ENCODE measurements at regions not wholly inside any gene's neighbourhood (a gene's known extent, or its start where the extent isn't known, plus 50 kb on each side); places are given as distances from the start of the nearest gene placed in this dataset.

DNA sequence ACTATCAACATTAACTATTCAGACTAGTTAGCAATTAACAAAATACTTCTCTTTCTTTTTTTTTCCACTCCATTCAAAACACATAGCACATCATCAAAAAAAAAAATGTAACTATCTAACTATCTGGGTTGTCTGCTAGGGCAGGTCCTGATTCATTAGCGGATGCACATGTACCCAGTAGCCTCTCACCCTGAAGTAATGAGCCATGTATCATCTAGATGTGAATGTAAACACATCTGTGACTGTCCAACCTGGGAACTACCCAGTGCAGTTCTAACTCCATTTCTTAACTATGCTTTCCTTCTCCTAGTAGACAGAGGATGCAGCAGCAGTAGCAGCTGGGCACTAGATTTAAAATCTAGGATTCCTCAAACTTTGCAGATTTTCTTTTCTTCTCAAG, 183.1 kb upstream of the PIK3C3 start:
- no peaks in the 10 kb centered on the region for H3K27me3 ChIP-seq (ENCODE audit: control insufficient read depth in 4 of 4, insufficient read depth in 4 of 4, low read length in 3 of 4)
- H3K4me1 ChIP-seq (ENCODE audit: control insufficient read depth in 4 of 4, insufficient read depth in 4 of 4, low read length in 3 of 4) = no peaks in the 10 kb centered on the region
- TF ChIP-seq JUND (IDR thresholded peaks at IDR 0.05) (no peak), GABPA (IDR thresholded peaks at IDR 0.05 in 1 of 2, conservative IDR thresholded peaks at IDR 0.05 in 1 of 2) (no peak), NR2F2 (IDR thresholded peaks at IDR 0.05) (no peak), RXRA (IDR thresholded peaks at IDR 0.05) (no peak), YY1 (IDR thresholded peaks at IDR 0.05) (no peak), HNF4A (conservative IDR thresholded peaks at IDR 0.05) (no peak), EGR1 (IDR thresholded peaks at IDR 0.05; ENCODE audit: low read depth in 2 of 2) (no peak)
- TF ChIP-seq, protein P1, sequence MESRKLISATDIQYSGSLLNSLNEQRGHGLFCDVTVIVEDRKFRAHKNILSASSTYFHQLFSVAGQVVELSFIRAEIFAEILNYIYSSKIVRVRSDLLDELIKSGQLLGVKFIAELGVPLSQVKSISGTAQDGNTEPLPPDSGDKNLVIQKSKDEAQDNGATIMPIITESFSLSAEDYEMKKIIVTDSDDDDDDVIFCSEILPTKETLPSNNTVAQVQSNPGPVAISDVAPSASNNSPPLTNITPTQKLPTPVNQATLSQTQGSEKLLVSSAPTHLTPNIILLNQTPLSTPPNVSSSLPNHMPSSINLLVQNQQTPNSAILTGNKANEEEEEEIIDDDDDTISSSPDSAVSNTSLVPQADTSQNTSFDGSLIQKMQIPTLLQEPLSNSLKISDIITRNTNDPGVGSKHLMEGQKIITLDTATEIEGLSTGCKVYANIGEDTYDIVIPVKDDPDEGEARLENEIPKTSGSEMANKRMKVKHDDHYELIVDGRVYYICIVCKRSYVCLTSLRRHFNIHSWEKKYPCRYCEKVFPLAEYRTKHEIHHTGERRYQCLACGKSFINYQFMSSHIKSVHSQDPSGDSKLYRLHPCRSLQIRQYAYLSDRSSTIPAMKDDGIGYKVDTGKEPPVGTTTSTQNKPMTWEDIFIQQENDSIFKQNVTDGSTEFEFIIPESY (IDR thresholded peaks at IDR 0.05) = no peak
- TF ChIP-seq, protein P2, sequence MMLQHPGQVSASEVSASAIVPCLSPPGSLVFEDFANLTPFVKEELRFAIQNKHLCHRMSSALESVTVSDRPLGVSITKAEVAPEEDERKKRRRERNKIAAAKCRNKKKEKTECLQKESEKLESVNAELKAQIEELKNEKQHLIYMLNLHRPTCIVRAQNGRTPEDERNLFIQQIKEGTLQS (IDR thresholded peaks at IDR 0.05) = no peak
- H3K9ac ChIP-seq (ENCODE audit: low read depth in 1 of 2, low read length in 2 of 2) = no peak overlapping the region
- 77% methylated on average over 1 of the region's 1 CpG for WGBS
- DNase-seq (ENCODE audit: low spot score) = no peak
- H3K27ac ChIP-seq (ENCODE audit: low read depth in 1 of 2, low read length in 2 of 2) = no peak overlapping the region
- no peaks in the 10 kb centered on the region for H3K9me3 ChIP-seq (ENCODE audit: control insufficient read depth in 4 of 4, low read length in 3 of 4)
- no peaks in the 10 kb centered on the region for H3K36me3 ChIP-seq (ENCODE audit: control insufficient read depth in 4 of 4, insufficient read depth in 3 of 4, low read depth in 1 of 4, low read length in 3 of 4)
- H3K4me3 ChIP-seq (ENCODE audit: low read depth in 1 of 3, low read length in 3 of 3) = no peak overlapping the region

DNA sequence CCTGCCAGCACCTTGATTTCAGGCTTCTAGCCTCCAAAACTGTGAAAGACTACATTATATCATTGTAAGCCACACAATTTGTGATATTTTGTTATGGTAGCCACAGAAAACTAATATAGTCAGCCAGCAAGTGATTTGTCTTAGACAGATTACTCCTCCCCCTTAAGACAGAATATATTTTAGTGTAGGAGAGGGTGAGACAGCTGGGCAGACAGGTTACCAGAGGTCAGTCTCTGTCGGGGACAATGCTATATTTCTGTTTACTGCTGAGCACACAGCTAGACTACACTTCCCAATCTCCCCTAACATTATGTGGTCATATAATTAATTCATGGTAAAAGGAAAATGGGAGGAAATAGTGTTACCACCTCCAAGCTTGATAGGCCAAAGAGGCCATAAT, 185.8 kb upstream of the PIK3C3 start:
- 64% methylated on average over 1 of the region's 1 CpG for WGBS

DNA sequence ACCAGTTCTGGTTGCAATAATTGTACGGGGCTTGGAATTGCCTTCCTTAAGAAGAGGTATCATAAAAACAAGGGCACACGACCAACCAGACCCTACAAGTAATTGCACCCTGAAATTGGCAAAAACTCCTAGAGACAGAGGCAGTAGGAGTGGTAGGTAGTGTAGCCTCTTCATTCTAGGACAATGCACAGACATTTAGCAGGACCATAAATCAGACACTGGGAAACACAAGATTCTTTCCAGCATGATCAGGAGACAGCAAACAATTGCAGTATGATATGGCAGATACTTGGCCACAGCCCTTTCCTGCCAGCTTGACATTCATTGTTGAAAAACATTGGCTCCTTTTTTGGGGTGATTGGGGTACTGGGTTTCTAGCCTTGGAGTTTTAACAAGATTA, 186.6 kb upstream of the PIK3C3 start:
- H3K4me1 ChIP-seq (ENCODE audit: control insufficient read depth in 4 of 4, insufficient read depth in 4 of 4, low read length in 3 of 4) = no peaks in the 10 kb centered on the region
- no peaks in the 10 kb centered on the region for H3K27me3 ChIP-seq (ENCODE audit: control insufficient read depth in 4 of 4, insufficient read depth in 4 of 4, low read length in 3 of 4)
- H3K36me3 ChIP-seq (ENCODE audit: control insufficient read depth in 4 of 4, insufficient read depth in 3 of 4, low read depth in 1 of 4, low read length in 3 of 4) = no peaks in the 10 kb centered on the region
- TF ChIP-seq RAD21 (IDR thresholded peaks at IDR 0.05) (no peak), SP1 (IDR thresholded peaks at IDR 0.05) (no peak), HNF4A (conservative IDR thresholded peaks at IDR 0.05) (no peak), EGR1 (IDR thresholded peaks at IDR 0.05; ENCODE audit: low read depth in 2 of 2) (no peak), JUND (IDR thresholded peaks at IDR 0.05) (no peak), NR2F2 (IDR thresholded peaks at IDR 0.05) (no peak), FOXA2 (IDR thresholded peaks at IDR 0.05) (no peak), YY1 (IDR thresholded peaks at IDR 0.05) (no peak)
- TF ChIP-seq, protein P1 (IDR thresholded peaks at IDR 0.05) = no peak
- TF ChIP-seq, protein P3, sequence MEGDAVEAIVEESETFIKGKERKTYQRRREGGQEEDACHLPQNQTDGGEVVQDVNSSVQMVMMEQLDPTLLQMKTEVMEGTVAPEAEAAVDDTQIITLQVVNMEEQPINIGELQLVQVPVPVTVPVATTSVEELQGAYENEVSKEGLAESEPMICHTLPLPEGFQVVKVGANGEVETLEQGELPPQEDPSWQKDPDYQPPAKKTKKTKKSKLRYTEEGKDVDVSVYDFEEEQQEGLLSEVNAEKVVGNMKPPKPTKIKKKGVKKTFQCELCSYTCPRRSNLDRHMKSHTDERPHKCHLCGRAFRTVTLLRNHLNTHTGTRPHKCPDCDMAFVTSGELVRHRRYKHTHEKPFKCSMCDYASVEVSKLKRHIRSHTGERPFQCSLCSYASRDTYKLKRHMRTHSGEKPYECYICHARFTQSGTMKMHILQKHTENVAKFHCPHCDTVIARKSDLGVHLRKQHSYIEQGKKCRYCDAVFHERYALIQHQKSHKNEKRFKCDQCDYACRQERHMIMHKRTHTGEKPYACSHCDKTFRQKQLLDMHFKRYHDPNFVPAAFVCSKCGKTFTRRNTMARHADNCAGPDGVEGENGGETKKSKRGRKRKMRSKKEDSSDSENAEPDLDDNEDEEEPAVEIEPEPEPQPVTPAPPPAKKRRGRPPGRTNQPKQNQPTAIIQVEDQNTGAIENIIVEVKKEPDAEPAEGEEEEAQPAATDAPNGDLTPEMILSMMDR (IDR thresholded peaks at IDR 0.05; ENCODE audit: low read depth, low read length, missing input control) = no peak
- TF ChIP-seq, protein P2 (IDR thresholded peaks at IDR 0.05) = no peak
- TF ChIP-seq, protein P4, sequence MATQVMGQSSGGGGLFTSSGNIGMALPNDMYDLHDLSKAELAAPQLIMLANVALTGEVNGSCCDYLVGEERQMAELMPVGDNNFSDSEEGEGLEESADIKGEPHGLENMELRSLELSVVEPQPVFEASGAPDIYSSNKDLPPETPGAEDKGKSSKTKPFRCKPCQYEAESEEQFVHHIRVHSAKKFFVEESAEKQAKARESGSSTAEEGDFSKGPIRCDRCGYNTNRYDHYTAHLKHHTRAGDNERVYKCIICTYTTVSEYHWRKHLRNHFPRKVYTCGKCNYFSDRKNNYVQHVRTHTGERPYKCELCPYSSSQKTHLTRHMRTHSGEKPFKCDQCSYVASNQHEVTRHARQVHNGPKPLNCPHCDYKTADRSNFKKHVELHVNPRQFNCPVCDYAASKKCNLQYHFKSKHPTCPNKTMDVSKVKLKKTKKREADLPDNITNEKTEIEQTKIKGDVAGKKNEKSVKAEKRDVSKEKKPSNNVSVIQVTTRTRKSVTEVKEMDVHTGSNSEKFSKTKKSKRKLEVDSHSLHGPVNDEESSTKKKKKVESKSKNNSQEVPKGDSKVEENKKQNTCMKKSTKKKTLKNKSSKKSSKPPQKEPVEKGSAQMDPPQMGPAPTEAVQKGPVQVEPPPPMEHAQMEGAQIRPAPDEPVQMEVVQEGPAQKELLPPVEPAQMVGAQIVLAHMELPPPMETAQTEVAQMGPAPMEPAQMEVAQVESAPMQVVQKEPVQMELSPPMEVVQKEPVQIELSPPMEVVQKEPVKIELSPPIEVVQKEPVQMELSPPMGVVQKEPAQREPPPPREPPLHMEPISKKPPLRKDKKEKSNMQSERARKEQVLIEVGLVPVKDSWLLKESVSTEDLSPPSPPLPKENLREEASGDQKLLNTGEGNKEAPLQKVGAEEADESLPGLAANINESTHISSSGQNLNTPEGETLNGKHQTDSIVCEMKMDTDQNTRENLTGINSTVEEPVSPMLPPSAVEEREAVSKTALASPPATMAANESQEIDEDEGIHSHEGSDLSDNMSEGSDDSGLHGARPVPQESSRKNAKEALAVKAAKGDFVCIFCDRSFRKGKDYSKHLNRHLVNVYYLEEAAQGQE (IDR thresholded peaks at IDR 0.05) = no peak
- no peak overlapping the region for H3K9ac ChIP-seq (ENCODE audit: low read depth in 1 of 2, low read length in 2 of 2)
- no peak for DNase-seq (ENCODE audit: low spot score)
- H3K9me3 ChIP-seq (ENCODE audit: control insufficient read depth in 4 of 4, low read length in 3 of 4) = no peaks in the 10 kb centered on the region
- WGBS = 68% methylated on average over 2 of the region's 2 CpGs
- no peak overlapping the region for H3K27ac ChIP-seq (ENCODE audit: low read depth in 1 of 2, low read length in 2 of 2)
- no peak overlapping the region for H3K4me3 ChIP-seq (ENCODE audit: low read depth in 1 of 3, low read length in 3 of 3)

More for the DNA sequence above, 185.8 kb upstream of the PIK3C3 start:
- DNase-seq (ENCODE audit: low spot score) = no peak
- Histone ChIP-seq H3K36me3 (ENCODE audit: control insufficient read depth in 4 of 4, insufficient read depth in 3 of 4, low read depth in 1 of 4, low read length in 3 of 4) (no peaks in the 10 kb centered on the region), H3K9ac (ENCODE audit: low read depth in 1 of 2, low read length in 2 of 2) (no peak overlapping the region), H3K27ac (ENCODE audit: low read depth in 1 of 2, low read length in 2 of 2) (no peak overlapping the region), H3K4me3 (ENCODE audit: low read depth in 1 of 3, low read length in 3 of 3) (no peak overlapping the region), H3K27me3 (ENCODE audit: control insufficient read depth in 4 of 4, insufficient read depth in 4 of 4, low read length in 3 of 4) (no peaks in the 10 kb centered on the region), H3K9me3 (ENCODE audit: control insufficient read depth in 4 of 4, low read length in 3 of 4) (no peaks in the 10 kb centered on the region), H3K4me1 (ENCODE audit: control insufficient read depth in 4 of 4, insufficient read depth in 4 of 4, low read length in 3 of 4) (no peaks in the 10 kb centered on the region)
- no peak for TF ChIP-seq HNF4A (conservative IDR thresholded peaks at IDR 0.05)

Measured in liver (tissue), 8 donors.